HG02852 (cell line): ENCODE measurements at regions not wholly inside any gene's neighbourhood (a gene's known extent, or its start where the extent isn't known, plus 50 kb on each side); places are given as distances from the start of the nearest gene placed in this dataset.

Source experiments
- ATAC-seq: cut with Tn5 transposase; IDR thresholded peaks from one replicate; pipeline ENCODE4 v1.9.1; 2021; ENCODE audit warnings: mild to moderate bottlenecking, moderate library complexity; ENCODE audit not compliant: unreplicated experiment

GRCh38 chr2:80887841-80888378 lies 583.4 kb upstream of the LRRTM1 start:
- ATAC-seq = no peak

GRCh38 chr2:80874374-80874773 lies 569.8 kb upstream of the LRRTM1 start:
- no peak for ATAC-seq

- ATAC-seq = no peak
These were observed 565.4 kb upstream of the LRRTM1 start for GRCh38 chr2:80869858-80870438.

- ATAC-seq = no peak
These were observed 558.7 kb upstream of the LRRTM1 start for GRCh38 chr2:80863147-80863714.

- ATAC-seq = no peak
These were observed 554.4 kb upstream of the LRRTM1 start for GRCh38 chr2:80858965-80859364.

- ATAC-seq = no peak
These were observed 551.7 kb upstream of the LRRTM1 start for GRCh38 chr2:80856227-80856626.

- ATAC-seq = no peak
These were observed 550.3 kb upstream of the LRRTM1 start for GRCh38 chr2:80854831-80855230.

GRCh38 chr2:80852808-80853139 lies 548.2 kb upstream of the LRRTM1 start:
- no peak for ATAC-seq

GRCh38 chr2:80852079-80852807 lies 547.7 kb upstream of the LRRTM1 start:
- no peak for ATAC-seq

GRCh38 chr2:80830891-80831290 lies 526.3 kb upstream of the LRRTM1 start:
- ATAC-seq = peak; percentile 74

- no peak for ATAC-seq
These were observed 518.4 kb upstream of the LRRTM1 start for GRCh38 chr2:80822999-80823398.

GRCh38 chr2:80815259-80815658 lies 510.7 kb upstream of the LRRTM1 start:
- ATAC-seq = no peak

GRCh38 chr2:80786584-80786983 lies 482.0 kb upstream of the LRRTM1 start:
- no peak for ATAC-seq

GRCh38 chr2:80778704-80779103 lies 474.2 kb upstream of the LRRTM1 start:
- no peak for ATAC-seq

- ATAC-seq = peak; percentile 54
These were observed 444.0 kb upstream of the LRRTM1 start for GRCh38 chr2:80748592-80748991.

- ATAC-seq = no peak
These were observed 432.5 kb upstream of the LRRTM1 start for GRCh38 chr2:80737047-80737446.

GRCh38 chr2:80725001-80725400 lies 420.4 kb upstream of the LRRTM1 start:
- no peak for ATAC-seq

GRCh38 chr2:80722803-80723202 lies 418.3 kb upstream of the LRRTM1 start:
- no peak for ATAC-seq

GRCh38 chr2:80719607-80720006 lies 415.1 kb upstream of the LRRTM1 start:
- no peak for ATAC-seq

- no peak for ATAC-seq
These were observed 410.9 kb upstream of the LRRTM1 start for GRCh38 chr2:80715433-80715832.

GRCh38 chr2:80711915-80712314 lies 407.4 kb upstream of the LRRTM1 start:
- no peak for ATAC-seq

GRCh38 chr2:80706951-80707350 lies 402.4 kb upstream of the LRRTM1 start:
- ATAC-seq = no peak
